BJ (cell line): ENCODE measurements at regions not wholly inside any gene's neighbourhood (a gene's known extent, or its start where the extent isn't known, plus 50 kb on each side); places are given as distances from the start of the nearest gene placed in this dataset.

Experiments used
- CTCF ChIA-PET: fragments of 350-600 bp; formaldehyde crosslinking; extraction: SDS; loops from one replicate; lab custom pipeline; 2021; ENCODE audit warnings: antibody characterized with exemption, inconsistent platforms; lab: Yijun Ruan, JAX
- POLR2A ChIA-PET: fragments of 300-600 bp; sonication (Branson Sonifier 250); formaldehyde crosslinking; extraction: SDS; loops from one replicate; lab custom pipeline; 2021; ENCODE audit warnings: antibody characterized with exemption; lab: Charles Lee
- DNase-seq: peaks from one replicate; pipeline ENCODE4 v3.0.0-alpha.2; 2011; ENCODE audit warnings: low read depth
- H3K27me3 ChIP-seq: 2 replicates; pipeline ENCODE4 v1.6.0; 2011; ENCODE audit warnings: low read length; ENCODE audit not compliant: control insufficient read depth, insufficient read depth
- H3K36me3 ChIP-seq: 2 replicates; pipeline ENCODE4 v1.5.1; 2011; ENCODE audit warnings: low read length; ENCODE audit not compliant: control insufficient read depth, insufficient read depth
- H3K4me3 ChIP-seq: 2 replicates; pipeline ENCODE4 v1.5.1; 2011; ENCODE audit warnings: low read depth, mild to moderate bottlenecking, control low read depth, low read length
- TF ChIP-seq, protein P1 (sequence below): IDR thresholded peaks from 2 replicates; pipeline ENCODE4 v1.5.1; 2011; ENCODE audit warnings: low read depth, mild to moderate bottlenecking, control low read depth, inconsistent platforms, low read length, moderate library complexity; ENCODE audit not compliant: insufficient read depth

- ChIA-PET POLR2A (no interaction called here), CTCF (interaction anchor here (1.4 kb wide), 1 partner anchor 18 kb away, joined by 3 read pairs; no protein-coding TSS in a partner anchor)
- peaks cover 19% of the 10 kb centered on the region for H3K27me3 ChIP-seq
Measured at GRCh38 chr5:1662559-1663085, 137.0 kb downstream of the MRPL36 start.

GRCh38 chr5:1661831-1662558 is 137.6 kb downstream of the MRPL36 start:
- H3K4me3 ChIP-seq: no peak overlapping the region
- peaks cover 19% of the 10 kb centered on the region for H3K27me3 ChIP-seq
- no peak for DNase-seq
- H3K36me3 ChIP-seq: no peaks in the 10 kb centered on the region
- ChIA-PET POLR2A (no interaction called here), CTCF (interaction anchor here (0.5 to 1.4 kb wide), 2 partner anchors 17 to 1359 kb away, joined by 3 read pairs; no protein-coding TSS in a partner anchor)
- TF ChIP-seq, protein P1, sequence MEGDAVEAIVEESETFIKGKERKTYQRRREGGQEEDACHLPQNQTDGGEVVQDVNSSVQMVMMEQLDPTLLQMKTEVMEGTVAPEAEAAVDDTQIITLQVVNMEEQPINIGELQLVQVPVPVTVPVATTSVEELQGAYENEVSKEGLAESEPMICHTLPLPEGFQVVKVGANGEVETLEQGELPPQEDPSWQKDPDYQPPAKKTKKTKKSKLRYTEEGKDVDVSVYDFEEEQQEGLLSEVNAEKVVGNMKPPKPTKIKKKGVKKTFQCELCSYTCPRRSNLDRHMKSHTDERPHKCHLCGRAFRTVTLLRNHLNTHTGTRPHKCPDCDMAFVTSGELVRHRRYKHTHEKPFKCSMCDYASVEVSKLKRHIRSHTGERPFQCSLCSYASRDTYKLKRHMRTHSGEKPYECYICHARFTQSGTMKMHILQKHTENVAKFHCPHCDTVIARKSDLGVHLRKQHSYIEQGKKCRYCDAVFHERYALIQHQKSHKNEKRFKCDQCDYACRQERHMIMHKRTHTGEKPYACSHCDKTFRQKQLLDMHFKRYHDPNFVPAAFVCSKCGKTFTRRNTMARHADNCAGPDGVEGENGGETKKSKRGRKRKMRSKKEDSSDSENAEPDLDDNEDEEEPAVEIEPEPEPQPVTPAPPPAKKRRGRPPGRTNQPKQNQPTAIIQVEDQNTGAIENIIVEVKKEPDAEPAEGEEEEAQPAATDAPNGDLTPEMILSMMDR: no peak

More at GRCh38 chr5:1662559-1663085, 137.0 kb downstream of the MRPL36 start:
- Histone ChIP-seq H3K4me3 (no peak overlapping the region), H3K36me3 (no peaks in the 10 kb centered on the region)
- TF ChIP-seq, protein P1: no peak
- DNase-seq: no peak

DNA sequence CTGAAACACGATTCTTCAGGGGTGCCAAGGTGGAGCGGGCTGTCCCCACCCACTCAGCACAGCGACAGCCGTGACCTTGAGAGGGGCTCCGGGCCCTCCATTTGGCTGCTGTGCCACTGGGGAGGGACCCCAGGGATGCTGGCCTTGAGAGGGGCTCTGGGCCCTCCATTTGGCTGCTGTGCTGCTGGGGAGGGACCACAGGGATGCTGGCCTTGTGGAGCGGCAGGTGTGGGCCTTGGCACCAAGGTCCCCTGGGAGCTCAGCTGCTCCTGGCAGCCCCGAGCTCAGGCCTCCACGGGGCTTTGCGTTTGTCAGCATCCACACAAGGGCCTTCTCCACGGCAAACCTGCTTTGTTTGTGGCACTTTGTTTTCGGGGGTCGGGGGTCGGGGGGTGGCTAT is 137.6 kb upstream of the LPCAT1 start:
- ChIA-PET POLR2A (no interaction called here), CTCF (interaction anchor here (0.5 to 1.4 kb wide), 2 partner anchors 17 to 1359 kb away, joined by 3 read pairs; no protein-coding TSS in a partner anchor)
- Histone ChIP-seq H3K27me3 (peaks cover 13% of the 10 kb centered on the region), H3K4me3 (no peak overlapping the region), H3K36me3 (no peaks in the 10 kb centered on the region)
- no peak for DNase-seq
- TF ChIP-seq, protein P1: no peak

GRCh38 chr5:1660511-1660910 is 136.8 kb upstream of the LPCAT1 start:
- Histone ChIP-seq H3K4me3 (no peak overlapping the region), H3K27me3 (peaks cover 8% of the 10 kb centered on the region), H3K36me3 (no peaks in the 10 kb centered on the region)
- CTCF ChIA-PET: no interaction called here
- POLR2A ChIA-PET: no interaction called here
- TF ChIP-seq, protein P1: no peak
- DNase-seq: no peak

DNA sequence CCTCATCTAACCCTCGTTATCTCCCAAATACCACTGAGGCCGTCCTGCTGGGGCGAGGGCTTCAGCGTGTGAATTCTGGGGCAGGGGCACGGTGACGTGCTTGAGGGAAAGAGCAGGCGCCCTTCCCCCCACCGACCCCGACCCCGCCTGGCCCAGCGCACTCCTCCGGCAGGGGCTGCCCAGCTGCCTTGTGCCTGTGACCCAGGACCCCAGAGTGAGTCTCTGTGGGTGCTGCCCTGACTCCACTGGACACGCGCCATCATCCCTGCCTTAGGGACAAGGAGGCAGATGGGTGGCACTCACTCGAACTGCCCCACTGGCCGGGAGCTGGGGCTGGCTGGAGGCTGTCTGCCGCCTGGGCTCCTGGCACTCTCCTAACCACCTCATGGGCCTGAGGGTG is 136.2 kb upstream of the LPCAT1 start:
- H3K36me3 ChIP-seq: no peaks in the 10 kb centered on the region
- ChIA-PET CTCF (interaction anchor here (1.6 kb wide), 1 partner anchor 10 kb away, joined by 3 read pairs; no protein-coding TSS in a partner anchor), POLR2A (no interaction called here)
- TF ChIP-seq, protein P1: no peak
- no peak overlapping the region for H3K4me3 ChIP-seq
- peaks cover 7% of the 10 kb centered on the region for H3K27me3 ChIP-seq
- DNase-seq: no peak
